ENCODE measurements at regions not wholly inside any gene's neighbourhood (a gene's known extent, or its start where the extent isn't known, plus 50 kb on each side); places are given as distances from the start of the nearest gene placed in this dataset.
"Not testable (repeated sequence)": the region's sequence is repeated elsewhere in the genome, so short reads cannot be mapped to it uniquely, and the experiment has no call there.

- H3K36me3 Mint-ChIP-seq (ENCODE audit: low read depth); intact Hi-C loops (cut with micrococcal nuclease); H3K4me3 Mint-ChIP-seq; H3K4me1 Mint-ChIP-seq (ENCODE audit: low read depth); H3K27me3 Mint-ChIP-seq; H3K27ac Mint-ChIP-seq; H3K9me3 Mint-ChIP-seq: not testable (repeated sequence)
Observed at GRCh38 chr18:39444957-39445356, 1879.4 kb upstream of the CELF4 start.

DNA sequence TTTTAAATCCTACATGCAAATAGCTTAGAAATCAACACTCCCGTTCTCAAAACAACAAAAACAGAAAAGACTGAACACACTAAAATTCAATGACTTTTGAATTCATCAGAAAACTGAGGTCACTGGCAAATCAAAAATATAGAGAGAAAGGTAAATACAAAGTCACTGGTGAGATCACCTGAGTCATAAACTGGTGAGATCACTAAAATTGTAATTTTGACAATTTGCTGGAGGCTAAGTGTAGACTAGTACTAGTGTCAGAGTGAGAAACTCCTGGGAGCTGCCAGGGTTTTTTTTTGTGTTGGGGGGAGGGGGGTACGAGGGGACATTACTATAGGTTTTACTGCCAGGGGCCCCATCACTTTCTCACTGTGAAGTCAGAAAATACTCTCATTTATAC lies 1876.0 kb upstream of the CELF4 start:
- Mint-ChIP-seq H3K4me1 (ENCODE audit: low read depth) (peaks cover 5% of the 10 kb centered on the region), H3K9me3 (no peaks in the 10 kb centered on the region), H3K27ac (no peak overlapping the region), H3K27me3 (no peaks in the 10 kb centered on the region), H3K36me3 (ENCODE audit: low read depth) (no peaks in the 10 kb centered on the region), H3K4me3 (no peak overlapping the region)
- intact Hi-C loops (cut with micrococcal nuclease) = no loop called here

- Mint-ChIP-seq H3K36me3 (ENCODE audit: low read depth) (no peaks in the 10 kb centered on the region), H3K9me3 (no peaks in the 10 kb centered on the region), H3K27me3 (no peaks in the 10 kb centered on the region), H3K4me1 (ENCODE audit: low read depth) (no peaks in the 10 kb centered on the region), H3K27ac (no peak overlapping the region), H3K4me3 (no peak overlapping the region)
- intact Hi-C loops (cut with micrococcal nuclease) = no loop called here
Observed at GRCh38 chr18:39435996-39436395, 1870.4 kb upstream of the CELF4 start.

DNA sequence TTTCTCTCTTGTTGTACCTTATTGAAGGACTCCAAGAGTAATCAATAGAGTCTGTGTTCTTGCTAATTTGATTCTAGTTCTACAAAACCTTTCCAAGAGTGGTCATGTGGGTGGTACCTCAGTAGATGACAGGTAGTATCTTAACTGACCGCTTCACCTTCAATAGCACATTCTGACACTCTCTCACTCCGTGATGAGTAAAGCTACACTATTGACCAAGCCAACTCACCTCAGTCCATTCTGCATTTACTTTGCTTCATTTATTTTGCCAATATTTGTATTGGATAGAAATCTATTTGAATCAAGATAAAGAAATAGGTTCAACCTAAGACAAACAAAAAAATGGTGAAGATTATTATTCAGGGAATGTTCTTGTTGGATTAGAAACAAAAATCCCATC lies 1869.6 kb upstream of the CELF4 start:
- no peaks in the 10 kb centered on the region for H3K4me1 Mint-ChIP-seq (ENCODE audit: low read depth)
- H3K9me3 Mint-ChIP-seq = no peaks in the 10 kb centered on the region
- H3K36me3 Mint-ChIP-seq (ENCODE audit: low read depth) = no peaks in the 10 kb centered on the region
- H3K27me3 Mint-ChIP-seq = no peaks in the 10 kb centered on the region
- intact Hi-C loops (cut with micrococcal nuclease) = no loop called here
- no peak overlapping the region for H3K4me3 Mint-ChIP-seq
- H3K27ac Mint-ChIP-seq = no peak overlapping the region

- Mint-ChIP-seq H3K36me3 (ENCODE audit: low read depth) (no peaks in the 10 kb centered on the region), H3K4me1 (ENCODE audit: low read depth) (no peaks in the 10 kb centered on the region), H3K27me3 (no peaks in the 10 kb centered on the region), H3K27ac (no peak overlapping the region), H3K9me3 (peaks cover 2% of the 10 kb centered on the region), H3K4me3 (no peak overlapping the region)
- intact Hi-C loops (cut with micrococcal nuclease) = no loop called here
Observed at GRCh38 chr18:39434223-39434920, 1868.8 kb upstream of the CELF4 start.

GRCh38 chr18:39425172-39425850 lies 1859.7 kb upstream of the CELF4 start:
- Mint-ChIP-seq H3K9me3 (peaks cover 56% of the 10 kb centered on the region), H3K36me3 (ENCODE audit: low read depth) (no peaks in the 10 kb centered on the region), H3K27ac (no peak overlapping the region), H3K27me3 (no peaks in the 10 kb centered on the region), H3K4me1 (ENCODE audit: low read depth) (no peaks in the 10 kb centered on the region), H3K4me3 (no peak overlapping the region)
- intact Hi-C loops (cut with micrococcal nuclease) = no loop called here

DNA sequence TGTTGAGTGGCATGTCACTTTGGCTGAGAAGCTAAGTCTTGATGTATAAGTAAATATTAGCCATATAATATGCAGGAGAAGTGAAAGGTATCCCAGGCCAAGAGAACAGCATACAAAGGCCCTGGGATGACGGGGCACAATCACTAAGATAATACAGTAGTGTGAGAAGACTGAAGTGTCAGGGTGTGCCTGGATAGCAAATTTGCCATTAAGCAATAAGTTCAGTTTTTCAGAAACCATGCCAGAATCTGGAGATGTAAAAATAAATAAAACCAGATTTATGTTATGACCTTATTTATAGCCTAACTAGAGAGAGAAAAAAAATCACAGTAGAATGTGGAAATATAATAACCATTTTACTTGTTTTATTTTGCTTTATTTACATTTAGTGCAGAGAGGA lies 1858.7 kb upstream of the CELF4 start:
- intact Hi-C loops (cut with micrococcal nuclease) = no loop called here
- H3K4me3 Mint-ChIP-seq = no peak overlapping the region
- no peak overlapping the region for H3K27ac Mint-ChIP-seq
- peaks cover 53% of the 10 kb centered on the region for H3K9me3 Mint-ChIP-seq
- no peaks in the 10 kb centered on the region for H3K4me1 Mint-ChIP-seq (ENCODE audit: low read depth)
- no peaks in the 10 kb centered on the region for H3K36me3 Mint-ChIP-seq (ENCODE audit: low read depth)
- H3K27me3 Mint-ChIP-seq = no peaks in the 10 kb centered on the region

DNA sequence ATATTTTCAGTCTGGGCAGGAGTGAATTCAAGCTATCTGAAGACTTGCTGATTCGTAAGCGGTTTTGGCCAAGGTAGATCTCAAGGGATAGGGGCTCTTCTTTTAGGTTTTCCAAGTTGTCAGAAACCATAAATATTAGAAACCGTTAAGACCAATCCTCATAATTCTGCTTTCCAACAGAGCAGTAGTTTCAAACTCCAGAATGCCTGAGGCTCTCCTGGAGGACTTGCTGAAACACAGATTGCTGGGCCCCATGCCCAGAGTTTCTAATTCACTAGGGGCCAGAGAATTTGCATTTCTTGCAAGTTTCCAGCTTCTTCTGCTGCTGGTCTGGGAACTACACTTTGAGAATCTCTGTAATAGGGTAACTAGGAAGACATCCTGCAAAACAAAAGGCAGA lies 1855.7 kb upstream of the CELF4 start:
- Mint-ChIP-seq H3K27ac (no peak overlapping the region), H3K9me3 (peaks cover 38% of the 10 kb centered on the region), H3K4me1 (ENCODE audit: low read depth) (no peaks in the 10 kb centered on the region), H3K36me3 (ENCODE audit: low read depth) (no peaks in the 10 kb centered on the region), H3K27me3 (no peaks in the 10 kb centered on the region), H3K4me3 (no peak overlapping the region)
- intact Hi-C loops (cut with micrococcal nuclease) = no loop called here

- intact Hi-C loops (cut with micrococcal nuclease) = no loop called here
- H3K4me1 Mint-ChIP-seq (ENCODE audit: low read depth) = no peaks in the 10 kb centered on the region
- H3K4me3 Mint-ChIP-seq = no peak overlapping the region
- no peak overlapping the region for H3K27ac Mint-ChIP-seq
- no peaks in the 10 kb centered on the region for H3K36me3 Mint-ChIP-seq (ENCODE audit: low read depth)
- H3K27me3 Mint-ChIP-seq = no peaks in the 10 kb centered on the region
- H3K9me3 Mint-ChIP-seq = peaks cover 19% of the 10 kb centered on the region
Observed at GRCh38 chr18:39419315-39419714, 1853.7 kb upstream of the CELF4 start.

- Mint-ChIP-seq H3K27me3 (no peaks in the 10 kb centered on the region), H3K9me3 (peaks cover 5% of the 10 kb centered on the region), H3K4me1 (ENCODE audit: low read depth) (no peaks in the 10 kb centered on the region), H3K27ac (no peak overlapping the region), H3K36me3 (ENCODE audit: low read depth) (no peaks in the 10 kb centered on the region), H3K4me3 (no peak overlapping the region)
- intact Hi-C loops (cut with micrococcal nuclease) = no loop called here
Observed at GRCh38 chr18:39415471-39415870, 1849.9 kb upstream of the CELF4 start.

- Mint-ChIP-seq H3K27me3 (no peaks in the 10 kb centered on the region), H3K36me3 (ENCODE audit: low read depth) (no peaks in the 10 kb centered on the region), H3K4me3 (no peak overlapping the region), H3K9me3 (peaks cover 5% of the 10 kb centered on the region), H3K27ac (no peak overlapping the region), H3K4me1 (ENCODE audit: low read depth) (no peaks in the 10 kb centered on the region)
- intact Hi-C loops (cut with micrococcal nuclease) = no loop called here
Observed at GRCh38 chr18:39414009-39414700, 1848.6 kb upstream of the CELF4 start.

GRCh38 chr18:39406941-39407340 lies 1841.3 kb upstream of the CELF4 start:
- H3K36me3 Mint-ChIP-seq (ENCODE audit: low read depth) = no peaks in the 10 kb centered on the region
- H3K9me3 Mint-ChIP-seq = no peaks in the 10 kb centered on the region
- no peak overlapping the region for H3K27ac Mint-ChIP-seq
- no peaks in the 10 kb centered on the region for H3K27me3 Mint-ChIP-seq
- intact Hi-C loops (cut with micrococcal nuclease) = no loop called here
- no peaks in the 10 kb centered on the region for H3K4me1 Mint-ChIP-seq (ENCODE audit: low read depth)
- H3K4me3 Mint-ChIP-seq = no peak overlapping the region

DNA sequence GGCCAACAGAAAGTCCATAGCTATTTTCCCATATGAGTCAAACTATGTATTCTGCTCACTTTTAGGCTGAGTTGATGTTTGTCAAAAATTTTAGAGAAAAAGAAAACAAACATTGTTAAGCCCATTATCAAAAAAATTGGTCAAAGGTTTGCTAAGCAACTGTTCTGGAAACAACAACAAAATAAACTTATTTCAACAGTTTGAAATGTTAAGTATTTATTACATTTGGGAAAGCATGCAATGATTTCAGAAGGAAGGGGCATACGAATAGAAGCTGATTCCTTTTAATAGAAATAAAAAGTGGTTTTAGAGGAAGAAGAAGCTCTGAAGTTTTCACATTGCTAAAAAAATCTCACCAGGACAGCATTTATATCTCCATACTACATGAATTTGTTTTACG lies 1837.5 kb upstream of the CELF4 start:
- intact Hi-C loops (cut with micrococcal nuclease) = no loop called here
- Mint-ChIP-seq H3K36me3 (ENCODE audit: low read depth) (no peaks in the 10 kb centered on the region), H3K27me3 (no peaks in the 10 kb centered on the region), H3K9me3 (no peaks in the 10 kb centered on the region), H3K27ac (no peak overlapping the region), H3K4me3 (no peak overlapping the region), H3K4me1 (ENCODE audit: low read depth) (no peaks in the 10 kb centered on the region)

DNA sequence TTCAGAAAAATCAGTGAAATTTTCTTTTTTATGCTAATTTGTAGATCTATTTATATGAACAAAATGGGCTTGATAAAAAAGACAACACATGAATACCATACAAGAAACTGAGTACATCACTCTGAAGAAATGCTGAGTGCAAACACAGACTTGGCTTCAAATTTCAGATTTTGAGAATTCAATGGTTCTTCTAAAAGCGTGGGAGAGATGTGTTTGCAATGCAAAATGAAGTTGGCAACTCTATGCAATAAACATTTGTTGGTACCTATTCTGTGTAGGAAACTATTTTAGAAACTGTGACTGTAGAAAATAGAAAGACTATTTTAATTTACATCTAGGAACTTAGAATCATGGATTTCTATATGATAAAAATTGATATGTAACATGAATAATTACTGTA lies 1834.1 kb upstream of the CELF4 start:
- H3K4me1 Mint-ChIP-seq (ENCODE audit: low read depth) = no peaks in the 10 kb centered on the region
- H3K36me3 Mint-ChIP-seq (ENCODE audit: low read depth) = no peaks in the 10 kb centered on the region
- peaks cover 5% of the 10 kb centered on the region for H3K9me3 Mint-ChIP-seq
- no peak overlapping the region for H3K4me3 Mint-ChIP-seq
- no peak overlapping the region for H3K27ac Mint-ChIP-seq
- no peaks in the 10 kb centered on the region for H3K27me3 Mint-ChIP-seq
- intact Hi-C loops (cut with micrococcal nuclease) = no loop called here

Data from dendritic cell treated with granulocyte-macrophage colony-stimulating factor and Interleukin-4, amounts not matched to agents 40 ng/mL and 50 ng/mL, for 4 days (primary cell).